Suprapubic skin (tissue), 4 donors: ENCODE measurements at regions not wholly inside any gene's neighbourhood (a gene's known extent, or its start where the extent isn't known, plus 50 kb on each side); places are given as distances from the start of the nearest gene placed in this dataset.

Source experiments
- DNase-seq, 2 donors: peaks; one replicate each; pipeline ENCODE4 v3.0.0-alpha.2; 2019; ENCODE audit warnings: low spot score in 2 of 2
- H3K27ac ChIP-seq: fragments of 200-600 bp; sonication (generic); one replicate; pipeline ENCODE4 v1.5.1; 2019
- H3K27me3 ChIP-seq: fragments of 200-600 bp; sonication (generic); one replicate; pipeline ENCODE4 v1.5.1; 2019
- H3K36me3 ChIP-seq: fragments of 200-600 bp; sonication (generic); one replicate; pipeline ENCODE4 v1.5.1; 2019
- H3K4me1 ChIP-seq: fragments of 200-600 bp; sonication (generic); one replicate; pipeline ENCODE4 v1.5.1; 2019
- H3K4me3 ChIP-seq: fragments of 200-600 bp; sonication (generic); one replicate; pipeline ENCODE4 v1.5.1; 2019; ENCODE audit warnings: mild to moderate bottlenecking
- H3K9me3 ChIP-seq: fragments of 200-600 bp; sonication (generic); one replicate; pipeline ENCODE4 v1.5.1; 2019
- EP300 ChIP-seq: sonication (generic); formaldehyde crosslinking; IDR thresholded peaks from one replicate; pipeline ENCODE4 v1.6.1; 2017; ENCODE audit warnings: antibody characterized with exemption
- POLR2A ChIP-seq, 2 donors: fragments of 450-650 bp; IDR thresholded peaks; one replicate each; pipeline ENCODE4 v1.6.1; 2017; ENCODE audit warnings: antibody characterized with exemption in 2 of 2, mild to moderate bottlenecking in 2 of 2, moderate library complexity in 2 of 2
- POLR2AphosphoS5 ChIP-seq, 3 donors: sonication (generic); formaldehyde crosslinking; IDR thresholded peaks; one replicate each; pipeline ENCODE4 v1.6.1; 2017; ENCODE audit warnings: antibody characterized with exemption in 3 of 3
- WGBS: methylation state at CpG from one replicate; pipeline ENCODE4 v1.1.5; 2018; 5-methylcytosine and 5-hydroxymethylcytosine counted together
- TF ChIP-seq, protein P1 (sequence below), 2 donors: fragments of 200-600 bp in 1 of 2; fragments of 450-650 bp in 1 of 2; sonication (generic) in 1 of 2; IDR thresholded peaks; one replicate each; pipeline ENCODE4 v1.5.1; 2016 to 2019; ENCODE audit warnings: antibody characterized with exemption in 2 of 2, mild to moderate bottlenecking in 1 of 2, moderate library complexity in 1 of 2

DNA sequence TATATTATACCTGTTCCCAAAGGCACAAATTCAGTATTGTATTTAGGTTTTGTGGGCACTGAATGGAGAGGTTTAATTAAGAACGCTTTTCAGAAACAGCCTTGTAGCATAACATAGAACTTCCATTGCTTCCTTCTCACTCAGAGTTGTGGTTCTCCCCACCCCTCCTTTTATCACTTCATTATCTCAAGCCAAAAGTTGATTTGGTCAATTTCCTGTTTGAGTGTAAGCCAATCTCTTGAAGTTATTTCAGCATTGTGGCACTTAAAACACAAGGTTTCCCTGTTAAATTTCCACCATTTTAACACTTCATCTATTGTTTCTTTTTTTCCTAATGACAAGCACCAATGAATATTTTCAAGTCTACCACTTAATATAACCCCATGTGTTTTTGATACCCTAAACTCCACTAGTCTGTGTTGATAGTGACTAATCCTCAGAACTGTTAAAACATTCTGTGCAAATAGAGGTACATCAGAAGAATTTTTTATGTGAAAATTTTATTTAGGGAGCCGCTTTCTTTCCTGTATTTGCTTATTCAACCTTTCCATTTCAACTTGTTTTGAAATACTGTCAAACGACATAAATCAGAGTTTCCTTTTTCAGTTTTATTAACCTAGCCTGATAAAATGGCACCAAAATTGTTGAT is 340.1 kb downstream of the BCAT1 start:
- no peak overlapping the region for H3K4me3 ChIP-seq
- 62% methylated on average over 3 of the region's 3 CpGs for WGBS
- TF ChIP-seq, protein P1, sequence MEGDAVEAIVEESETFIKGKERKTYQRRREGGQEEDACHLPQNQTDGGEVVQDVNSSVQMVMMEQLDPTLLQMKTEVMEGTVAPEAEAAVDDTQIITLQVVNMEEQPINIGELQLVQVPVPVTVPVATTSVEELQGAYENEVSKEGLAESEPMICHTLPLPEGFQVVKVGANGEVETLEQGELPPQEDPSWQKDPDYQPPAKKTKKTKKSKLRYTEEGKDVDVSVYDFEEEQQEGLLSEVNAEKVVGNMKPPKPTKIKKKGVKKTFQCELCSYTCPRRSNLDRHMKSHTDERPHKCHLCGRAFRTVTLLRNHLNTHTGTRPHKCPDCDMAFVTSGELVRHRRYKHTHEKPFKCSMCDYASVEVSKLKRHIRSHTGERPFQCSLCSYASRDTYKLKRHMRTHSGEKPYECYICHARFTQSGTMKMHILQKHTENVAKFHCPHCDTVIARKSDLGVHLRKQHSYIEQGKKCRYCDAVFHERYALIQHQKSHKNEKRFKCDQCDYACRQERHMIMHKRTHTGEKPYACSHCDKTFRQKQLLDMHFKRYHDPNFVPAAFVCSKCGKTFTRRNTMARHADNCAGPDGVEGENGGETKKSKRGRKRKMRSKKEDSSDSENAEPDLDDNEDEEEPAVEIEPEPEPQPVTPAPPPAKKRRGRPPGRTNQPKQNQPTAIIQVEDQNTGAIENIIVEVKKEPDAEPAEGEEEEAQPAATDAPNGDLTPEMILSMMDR (IDR thresholded peaks at IDR 0.05), result no peak
- TF ChIP-seq EP300 (no peak), POLR2AphosphoS5 (IDR thresholded peaks at IDR 0.05) (no peak), POLR2A (IDR thresholded peaks at IDR 0.05) (no peak)
- no peaks in the 10 kb centered on the region for H3K27me3 ChIP-seq
- no peaks in the 10 kb centered on the region for H3K9me3 ChIP-seq
- no peaks in the 10 kb centered on the region for H3K36me3 ChIP-seq
- no peak overlapping the region for H3K27ac ChIP-seq
- no peaks in the 10 kb centered on the region for H3K4me1 ChIP-seq
- no peak for DNase-seq

- TF ChIP-seq POLR2A (IDR thresholded peaks at IDR 0.05) (no peak), POLR2AphosphoS5 (IDR thresholded peaks at IDR 0.05) (no peak), EP300 (no peak)
- TF ChIP-seq, protein P1 (IDR thresholded peaks at IDR 0.05), result no peak
These were observed 340.8 kb downstream of the BCAT1 start for GRCh38 chr12:24608108-24608507.

GRCh38 chr12:24605916-24606315 is 343.0 kb downstream of the BCAT1 start:
- no peak for DNase-seq
- H3K36me3 ChIP-seq, result no peaks in the 10 kb centered on the region
- no peak overlapping the region for H3K27ac ChIP-seq
- no peaks in the 10 kb centered on the region for H3K4me1 ChIP-seq
- TF ChIP-seq EP300 (no peak), POLR2A (IDR thresholded peaks at IDR 0.05) (no peak), POLR2AphosphoS5 (IDR thresholded peaks at IDR 0.05) (no peak)
- TF ChIP-seq, protein P1 (IDR thresholded peaks at IDR 0.05), result no peak
- no peaks in the 10 kb centered on the region for H3K9me3 ChIP-seq
- H3K4me3 ChIP-seq, result no peak overlapping the region
- 88% methylated on average over 4 of the region's 4 CpGs for whole genome bisulfite sequencing
- H3K27me3 ChIP-seq, result no peaks in the 10 kb centered on the region

More at GRCh38 chr12:24608108-24608507, 340.8 kb downstream of the BCAT1 start:
- DNase-seq, result no peak
- H3K9me3 ChIP-seq, result no peaks in the 10 kb centered on the region
- H3K36me3 ChIP-seq, result no peaks in the 10 kb centered on the region
- H3K4me1 ChIP-seq, result no peaks in the 10 kb centered on the region
- no peak overlapping the region for H3K27ac ChIP-seq
- WGBS, result 0% methylated on average over 1 of the region's 1 CpG
- H3K4me3 ChIP-seq, result no peak overlapping the region
- no peaks in the 10 kb centered on the region for H3K27me3 ChIP-seq

DNA sequence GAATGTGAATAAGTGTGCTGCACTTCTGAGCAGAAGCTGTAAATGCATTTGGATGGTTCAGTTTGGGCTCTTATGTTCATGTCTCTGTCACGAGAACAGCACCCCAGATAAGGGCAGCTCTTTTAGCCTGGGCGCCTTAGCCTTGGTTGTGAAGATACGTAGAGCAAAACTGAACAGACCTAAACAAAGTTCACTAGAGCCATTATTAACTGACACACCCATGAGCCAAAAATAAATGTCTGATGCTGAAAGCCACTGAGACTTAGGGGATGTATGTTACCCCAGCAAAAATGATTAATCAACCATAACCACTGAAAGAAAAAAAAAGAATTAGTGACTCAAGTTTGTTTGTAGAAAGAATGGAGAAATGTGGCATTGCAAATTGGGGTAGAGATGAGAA is 343.4 kb downstream of the BCAT1 start:
- no peak for TF ChIP-seq POLR2AphosphoS5 (IDR thresholded peaks at IDR 0.05)
- TF ChIP-seq, protein P1 (IDR thresholded peaks at IDR 0.05), result no peak
- TF ChIP-seq EP300, result no peak
- TF ChIP-seq POLR2A (IDR thresholded peaks at IDR 0.05), result no peak
- Histone ChIP-seq H3K4me1 (no peaks in the 10 kb centered on the region), H3K27ac (no peak overlapping the region), H3K9me3 (no peaks in the 10 kb centered on the region), H3K36me3 (no peaks in the 10 kb centered on the region), H3K4me3 (no peak overlapping the region), H3K27me3 (no peaks in the 10 kb centered on the region)
- WGBS, result 32% methylated on average over 3 of the region's 3 CpGs
- no peak for DNase-seq

DNA sequence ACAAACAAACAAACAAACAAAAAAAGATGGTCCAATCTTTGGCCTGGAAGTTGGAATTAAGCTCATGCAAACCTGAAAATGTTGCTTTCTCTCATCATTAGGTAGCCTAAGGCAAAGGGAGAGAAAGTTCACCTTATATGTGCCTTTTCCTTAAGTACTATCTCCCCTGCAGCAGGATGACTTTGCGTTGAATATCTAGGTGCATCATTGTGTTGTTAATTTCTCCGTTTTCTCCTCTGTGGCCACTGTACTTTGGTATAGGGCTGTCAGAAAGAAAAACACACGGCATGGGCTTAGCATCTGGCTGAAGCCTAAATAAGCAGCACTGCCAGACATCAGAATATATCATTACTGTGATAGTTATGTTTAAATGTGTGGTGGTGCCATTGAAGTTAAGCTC is 345.5 kb downstream of the BCAT1 start:
- no peak for DNase-seq

More for the DNA sequence above, 345.5 kb downstream of the BCAT1 start:
- Histone ChIP-seq H3K9me3 (no peaks in the 10 kb centered on the region), H3K36me3 (no peaks in the 10 kb centered on the region), H3K27ac (no peak overlapping the region), H3K4me3 (no peak overlapping the region), H3K27me3 (no peaks in the 10 kb centered on the region), H3K4me1 (no peaks in the 10 kb centered on the region)
- TF ChIP-seq POLR2AphosphoS5 (IDR thresholded peaks at IDR 0.05), result no peak
- no peak for TF ChIP-seq EP300
- TF ChIP-seq, protein P1 (IDR thresholded peaks at IDR 0.05), result no peak
- no peak for TF ChIP-seq POLR2A (IDR thresholded peaks at IDR 0.05)
- 74% methylated on average over 3 of the region's 3 CpGs for WGBS
